ENCODE measurements at regions not wholly inside any gene's neighbourhood (a gene's known extent, or its start where the extent isn't known, plus 50 kb on each side); places are given as distances from the start of the nearest gene placed in this dataset.

DNA sequence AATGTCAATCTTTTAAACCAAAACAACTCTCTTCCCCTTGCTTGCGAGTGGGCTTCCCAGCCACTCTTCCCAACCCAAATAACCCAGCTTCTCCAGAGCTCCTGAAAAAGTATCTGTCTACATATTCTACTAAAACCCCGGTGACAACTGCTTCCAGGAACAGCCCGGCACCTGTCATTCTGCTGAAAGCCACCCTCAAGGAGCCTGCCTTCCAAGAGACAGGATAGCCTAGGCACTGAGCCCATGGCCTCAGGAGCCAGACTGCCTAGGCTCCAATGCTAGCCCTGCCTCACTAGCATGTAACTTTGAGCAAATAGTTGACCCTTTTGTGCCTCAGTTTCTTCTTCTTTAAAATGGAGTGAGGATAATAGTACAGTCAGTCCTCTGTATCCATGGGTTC, 459.8 kb downstream of the SOX6 start:
- TF ChIP-seq POLR2A (IDR thresholded peaks at IDR 0.05) (no peak), POLR2AphosphoS5 (IDR thresholded peaks at IDR 0.05) (no peak)
- TF ChIP-seq, protein P1, sequence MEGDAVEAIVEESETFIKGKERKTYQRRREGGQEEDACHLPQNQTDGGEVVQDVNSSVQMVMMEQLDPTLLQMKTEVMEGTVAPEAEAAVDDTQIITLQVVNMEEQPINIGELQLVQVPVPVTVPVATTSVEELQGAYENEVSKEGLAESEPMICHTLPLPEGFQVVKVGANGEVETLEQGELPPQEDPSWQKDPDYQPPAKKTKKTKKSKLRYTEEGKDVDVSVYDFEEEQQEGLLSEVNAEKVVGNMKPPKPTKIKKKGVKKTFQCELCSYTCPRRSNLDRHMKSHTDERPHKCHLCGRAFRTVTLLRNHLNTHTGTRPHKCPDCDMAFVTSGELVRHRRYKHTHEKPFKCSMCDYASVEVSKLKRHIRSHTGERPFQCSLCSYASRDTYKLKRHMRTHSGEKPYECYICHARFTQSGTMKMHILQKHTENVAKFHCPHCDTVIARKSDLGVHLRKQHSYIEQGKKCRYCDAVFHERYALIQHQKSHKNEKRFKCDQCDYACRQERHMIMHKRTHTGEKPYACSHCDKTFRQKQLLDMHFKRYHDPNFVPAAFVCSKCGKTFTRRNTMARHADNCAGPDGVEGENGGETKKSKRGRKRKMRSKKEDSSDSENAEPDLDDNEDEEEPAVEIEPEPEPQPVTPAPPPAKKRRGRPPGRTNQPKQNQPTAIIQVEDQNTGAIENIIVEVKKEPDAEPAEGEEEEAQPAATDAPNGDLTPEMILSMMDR (IDR thresholded peaks at IDR 0.05), result no peak
